ENCODE measurements at regions not wholly inside any gene's neighbourhood (a gene's known extent, or its start where the extent isn't known, plus 50 kb on each side); places are given as distances from the start of the nearest gene placed in this dataset.

GRCh38 chr1:219041818-219042217 lies 131.9 kb upstream of the LYPLAL1 start:
- TF ChIP-seq CHD2 (IDR thresholded peaks at IDR 0.05; ENCODE audit: low read length, partially characterized antibody) (no peak), ELK1 (IDR thresholded peaks at IDR 0.05; ENCODE audit: low read depth, low read length) (no peak), GATA3 (IDR thresholded peaks at IDR 0.05; ENCODE audit: borderline replicate concordance) (no peak), POLR2A (IDR thresholded peaks at IDR 0.05; ENCODE audit: low read length) (no peak), CHD4 (IDR thresholded peaks at IDR 0.05; ENCODE audit: borderline replicate concordance) (no peak)
- no peak overlapping the region for H3K4me2 ChIP-seq
- H3K4me3 ChIP-seq, result no peak overlapping the region
- ChIA-PET POLR2A (no interaction called here), CTCF (no interaction called here)
- DNase-seq (ENCODE audit: low read depth in 1 of 2, low spot score in 1 of 2), result no peak
- no peak overlapping the region for H3K27ac ChIP-seq
- ATAC-seq, result no peak
- 0 out of 3 replicates have a peak, but pooled peaks cover 5% of the 10 kb centered on the region for H3K9me3 ChIP-seq
- H3K4me1 ChIP-seq, result no peaks in the 10 kb centered on the region
- no peak for FAIRE-seq
- WGBS (ENCODE audit: missing lambda C conversion rate), result 33% methylated on average over 1 of the region's 1 CpG

GRCh38 chr1:219042769-219043168 lies 130.9 kb upstream of the LYPLAL1 start:
- DNase-seq (ENCODE audit: low read depth in 1 of 2, low spot score in 1 of 2), result no peak
- WGBS (ENCODE audit: missing lambda C conversion rate), result 46% methylated on average over 2 of the region's 2 CpGs
- TF ChIP-seq NR3C1 (IDR thresholded peaks at IDR 0.05) (no peak), MAFK (IDR thresholded peaks at IDR 0.05; ENCODE audit: partially characterized antibody) (peak; percentile 15), CHD2 (IDR thresholded peaks at IDR 0.05; ENCODE audit: low read length, partially characterized antibody) (no peak)
- Histone ChIP-seq H3K27ac (no peak overlapping the region), H3K9me3 (0 out of 3 replicates have a peak, but pooled peaks cover 5% of the 10 kb centered on the region), H3K4me1 (no peaks in the 10 kb centered on the region), H3K4me3 (no peak overlapping the region), H3K4me2 (no peak overlapping the region)
- no peak for FAIRE-seq
- CTCF ChIA-PET, result no interaction called here
- ATAC-seq, result no peak
- POLR2A ChIA-PET, result no interaction called here

- no peak for FAIRE-seq
- Histone ChIP-seq H3K9me3 (0 out of 3 replicates have a peak, but pooled peaks cover 5% of the 10 kb centered on the region), H3K4me1 (no peaks in the 10 kb centered on the region), H3K4me3 (no peak overlapping the region), H3K4me2 (no peak overlapping the region), H3K27ac (no peak overlapping the region)
- TF ChIP-seq HES2 (IDR thresholded peaks at IDR 0.05) (no peak), SMC3 (IDR thresholded peaks at IDR 0.05) (no peak)
- ATAC-seq, result no peak
- no peak for DNase-seq (ENCODE audit: low read depth in 1 of 2, low spot score in 1 of 2)
- POLR2A ChIA-PET, result no interaction called here
- CTCF ChIA-PET, result interaction anchor here (0.9 kb wide), 1 partner anchor 18 kb away, joined by 3 read pairs; no protein-coding TSS in a partner anchor
- 85% methylated on average over 3 of the region's 3 CpGs for WGBS (ENCODE audit: missing lambda C conversion rate)
Measured at GRCh38 chr1:219045246-219045645, 128.4 kb upstream of the LYPLAL1 start.

- WGBS (ENCODE audit: missing lambda C conversion rate), result 64% methylated on average over 4 of the region's 4 CpGs
- no peak overlapping the region for H3K4me3 ChIP-seq
- TF ChIP-seq RNF2 (IDR thresholded peaks at IDR 0.05; ENCODE audit: borderline replicate concordance, low read depth) (no peak), BHLHE40 (IDR thresholded peaks at IDR 0.05; ENCODE audit: low read depth, low read length) (no peak), FOSB (CRISPR knock-in tag; IDR thresholded peaks at IDR 0.05) (no peak), MAX (IDR thresholded peaks at IDR 0.05) (no peak), NFE2L2 (conservative IDR thresholded peaks at IDR 0.05; ENCODE audit: low read length) (no peak), REST (IDR thresholded peaks at IDR 0.05) (no peak), ZC3H11A (IDR thresholded peaks at IDR 0.05) (no peak), MAZ (IDR thresholded peaks at IDR 0.05; ENCODE audit: borderline replicate concordance, low read depth, low read length) (no peak), HES2 (IDR thresholded peaks at IDR 0.05) (no peak), EHMT2 (IDR thresholded peaks at IDR 0.05; ENCODE audit: low read depth) (no peak), NR3C1 (IDR thresholded peaks at IDR 0.05) (no peak), TP53 (CRISPR knock-in tag; IDR thresholded peaks at IDR 0.05) (no peak), POLR2AphosphoS2 (conservative IDR thresholded peaks at IDR 0.05; ENCODE audit: low read length) (no peak), JUNB (IDR thresholded peaks at IDR 0.05) (no peak), HDAC2 (IDR thresholded peaks at IDR 0.05) (no peak), ESRRA (IDR thresholded peaks at IDR 0.05; ENCODE audit: borderline replicate concordance, low read length) (no peak), MYC (IDR thresholded peaks at IDR 0.05; ENCODE audit: borderline replicate concordance, low read length) (no peak), SMC3 (IDR thresholded peaks at IDR 0.05) (no peak), ZFP36 (IDR thresholded peaks at IDR 0.05; ENCODE audit: borderline replicate concordance, partially characterized antibody) (no peak), HMGXB4 (CRISPR knock-in tag; IDR thresholded peaks at IDR 0.05; ENCODE audit: borderline replicate concordance) (no peak)
- ATAC-seq (no peak), DNase-seq (ENCODE audit: low read depth in 1 of 2, low spot score in 1 of 2) (no peak), FAIRE-seq (peak; percentile 51)
- no peaks in the 10 kb centered on the region for H3K9me3 ChIP-seq
- POLR2A ChIA-PET, result no interaction called here
- H3K4me1 ChIP-seq, result no peaks in the 10 kb centered on the region
- no peak overlapping the region for H3K4me2 ChIP-seq
- no peak overlapping the region for H3K27ac ChIP-seq
- CTCF ChIA-PET, result no interaction called here
Measured at GRCh38 chr1:219049501-219049900, 124.2 kb upstream of the LYPLAL1 start.
